ENCODE measurements at regions not wholly inside any gene's neighbourhood (a gene's known extent, or its start where the extent isn't known, plus 50 kb on each side); places are given as distances from the start of the nearest gene placed in this dataset.

DNA sequence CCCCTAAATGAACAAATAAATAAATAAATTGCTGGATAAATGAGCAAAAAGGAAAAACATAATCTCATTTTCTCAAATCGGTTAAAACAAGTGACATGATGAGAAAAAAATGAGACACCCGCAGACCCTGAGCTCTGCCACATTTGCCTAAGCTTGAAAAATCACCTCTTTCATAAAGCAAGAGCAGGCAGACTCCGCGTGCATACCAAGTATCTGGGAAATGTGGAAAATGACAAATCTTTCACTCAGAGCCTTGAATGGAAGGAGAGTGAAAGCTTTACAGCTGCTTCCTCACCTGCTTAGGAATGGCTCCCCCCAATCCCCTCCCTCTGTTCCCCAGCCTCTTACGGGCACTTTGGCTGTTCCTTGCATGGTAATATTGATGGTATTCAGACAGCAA is 355.5 kb upstream of the SUCLG2 start:
- Histone ChIP-seq H3K27me3 (ENCODE audit: insufficient read depth, low read depth, severe bottlenecking) (no peaks in the 10 kb centered on the region), H3K36me3 (no peaks in the 10 kb centered on the region), H3K9me3 (ENCODE audit: severe bottlenecking) (no peaks in the 10 kb centered on the region), H3K27ac (no peak overlapping the region), H3K4me3 (ENCODE audit: low read depth, low read length) (no peak overlapping the region)
- no peak for TF ChIP-seq CTCF (IDR thresholded peaks at IDR 0.05; ENCODE audit: low read depth, low read length)
- no peak for DNase-seq

DNA sequence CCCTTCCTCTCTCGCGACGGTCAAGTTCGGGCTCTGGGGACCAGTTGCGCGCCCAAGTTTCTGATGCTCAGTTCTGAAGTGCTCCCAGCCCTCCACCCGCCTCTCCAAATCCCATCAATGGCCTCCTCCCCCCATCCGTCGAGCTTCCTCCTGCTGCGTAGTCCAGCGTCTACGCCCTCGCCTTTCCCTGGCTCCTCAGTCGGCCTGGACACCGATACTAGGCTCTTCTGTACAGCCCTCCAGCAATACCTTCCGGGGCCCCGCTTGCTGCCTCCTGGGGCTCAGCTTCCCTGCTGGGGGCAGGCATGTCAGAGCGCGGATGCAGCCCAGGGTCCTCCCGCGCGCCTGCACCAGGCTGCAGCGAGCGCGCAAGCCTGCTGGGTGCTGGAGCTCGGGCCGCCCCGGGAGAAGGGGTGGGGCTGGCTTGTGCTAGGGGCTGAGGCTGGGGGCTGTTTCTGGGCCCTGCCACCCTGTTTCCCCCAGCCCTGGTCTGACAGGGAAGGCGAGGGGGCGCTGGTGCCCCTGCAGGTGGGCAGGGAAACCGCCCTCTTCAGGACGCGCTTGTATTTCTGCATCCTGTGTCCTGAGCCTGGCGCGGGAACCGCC is 353.3 kb upstream of the SUCLG2 start:
- peak; percentile 71 for DNase-seq
- no peak overlapping the region; the same call in 1 of the 2 replicates for H3K27ac ChIP-seq
- no peaks in the 10 kb centered on the region for H3K36me3 ChIP-seq
- peak; percentile 72 for TF ChIP-seq CTCF (IDR thresholded peaks at IDR 0.05; ENCODE audit: low read depth, low read length)
- H3K27me3 ChIP-seq (ENCODE audit: insufficient read depth, low read depth, severe bottlenecking), result no peaks in the 10 kb centered on the region
- no peaks in the 10 kb centered on the region for H3K9me3 ChIP-seq (ENCODE audit: severe bottlenecking)
- H3K4me3 ChIP-seq (ENCODE audit: low read depth, low read length), result peak overlapping the region; percentile 68

GRCh38 chr3:68006646-68007045 is 352.2 kb upstream of the SUCLG2 start:
- H3K27me3 ChIP-seq (ENCODE audit: insufficient read depth, low read depth, severe bottlenecking), result no peaks in the 10 kb centered on the region
- H3K36me3 ChIP-seq, result no peaks in the 10 kb centered on the region
- no peak overlapping the region for H3K4me3 ChIP-seq (ENCODE audit: low read depth, low read length)
- DNase-seq, result no peak
- no peak for TF ChIP-seq CTCF (IDR thresholded peaks at IDR 0.05; ENCODE audit: low read depth, low read length)
- H3K9me3 ChIP-seq (ENCODE audit: severe bottlenecking), result peaks cover 2% of the 10 kb centered on the region
- H3K27ac ChIP-seq, result no peak overlapping the region

GRCh38 chr3:68004091-68004490 is 349.7 kb upstream of the SUCLG2 start:
- Histone ChIP-seq H3K27me3 (ENCODE audit: insufficient read depth, low read depth, severe bottlenecking) (no peaks in the 10 kb centered on the region), H3K9me3 (ENCODE audit: severe bottlenecking) (peaks cover 2% of the 10 kb centered on the region), H3K36me3 (no peaks in the 10 kb centered on the region), H3K27ac (no peak overlapping the region), H3K4me3 (ENCODE audit: low read depth, low read length) (no peak overlapping the region)
- no peak for DNase-seq
- TF ChIP-seq CTCF (IDR thresholded peaks at IDR 0.05; ENCODE audit: low read depth, low read length), result no peak

DNA sequence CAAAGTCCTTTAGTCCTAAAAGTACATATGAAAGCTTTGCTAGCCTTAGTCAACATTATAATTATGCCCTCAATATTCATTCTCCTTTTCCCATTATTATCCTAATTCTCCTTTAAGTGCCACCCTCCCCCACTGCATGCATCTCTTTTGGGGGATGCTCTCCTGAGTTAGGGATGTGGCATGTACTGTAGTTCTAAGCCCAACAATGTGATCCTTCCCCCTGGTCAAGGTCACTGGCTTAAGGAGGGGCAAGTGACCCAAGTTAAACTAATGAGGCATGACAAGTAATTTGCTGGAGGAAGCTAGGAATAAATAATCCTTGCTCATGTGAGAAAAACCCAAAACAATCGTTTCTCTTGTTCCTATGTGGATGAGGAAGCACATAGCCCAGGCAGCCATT is 343.9 kb upstream of the SUCLG2 start:
- no peak overlapping the region for H3K27ac ChIP-seq
- DNase-seq, result no peak
- no peaks in the 10 kb centered on the region for H3K36me3 ChIP-seq
- H3K27me3 ChIP-seq (ENCODE audit: insufficient read depth, low read depth, severe bottlenecking), result no peaks in the 10 kb centered on the region
- H3K9me3 ChIP-seq (ENCODE audit: severe bottlenecking), result peaks cover 2% of the 10 kb centered on the region
- TF ChIP-seq CTCF (IDR thresholded peaks at IDR 0.05; ENCODE audit: low read depth, low read length), result no peak
- H3K4me3 ChIP-seq (ENCODE audit: low read depth, low read length), result no peak overlapping the region

DNA sequence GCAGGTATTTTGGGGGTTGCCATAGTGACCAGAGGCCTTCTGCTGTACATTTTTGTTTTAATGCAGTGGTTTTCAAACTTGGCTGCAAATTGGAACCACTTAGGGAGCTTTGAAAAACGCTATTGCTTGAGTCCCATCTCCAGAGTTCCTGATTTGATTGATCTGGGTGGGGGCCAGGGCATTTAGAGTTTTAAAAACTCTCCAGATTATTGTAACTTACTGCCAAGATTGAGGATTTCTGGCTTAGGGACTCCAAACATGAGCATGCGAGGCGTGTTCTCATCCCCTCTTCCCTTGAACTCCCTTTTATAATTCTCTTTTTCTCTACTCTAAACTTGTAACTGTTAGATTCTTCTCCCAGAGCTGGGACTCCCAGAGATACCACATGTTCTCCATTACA is 340.8 kb upstream of the SUCLG2 start:
- Histone ChIP-seq H3K27me3 (ENCODE audit: insufficient read depth, low read depth, severe bottlenecking) (no peaks in the 10 kb centered on the region), H3K27ac (no peak overlapping the region), H3K9me3 (ENCODE audit: severe bottlenecking) (no peaks in the 10 kb centered on the region), H3K36me3 (no peaks in the 10 kb centered on the region), H3K4me3 (ENCODE audit: low read depth, low read length) (no peak overlapping the region)
- no peak for TF ChIP-seq CTCF (IDR thresholded peaks at IDR 0.05; ENCODE audit: low read depth, low read length)
- DNase-seq, result no peak
